OCI-LY3 (cell line): ENCODE measurements at regions not wholly inside any gene's neighbourhood (a gene's known extent, or its start where the extent isn't known, plus 50 kb on each side); places are given as distances from the start of the nearest gene placed in this dataset.

Source experiments
- CTCF ChIP-seq: fragments of 200-600, 300-600 bp; sonication (generic); IDR thresholded peaks from 2 replicates; pipeline ENCODE4 v1.5.1; 2014; ENCODE audit warnings: antibody characterized with exemption, low read length, low read depth
- EZH2phosphoT487 ChIP-seq: fragments of 200-600 bp; shearing (Covaris generic); IDR thresholded peaks from 2 replicates; pipeline ENCODE4 v1.6.1; 2018; ENCODE audit warnings: antibody characterized with exemption, mixed run types, low read depth

GRCh38 chr15:29430831-29431230 is 161.2 kb upstream of the NSMCE3 start:
- no peak for TF ChIP-seq CTCF
- no peak for TF ChIP-seq EZH2phosphoT487
